CD4-positive, alpha-beta T cell treated with Interleukin-4 for 1 hour (primary cell): ENCODE measurements at regions not wholly inside any gene's neighbourhood (a gene's known extent, or its start where the extent isn't known, plus 50 kb on each side); places are given as distances from the start of the nearest gene placed in this dataset.

Experiments
- DNase-seq, 2 donors: peaks; one replicate each; pipeline ENCODE4 v3.0.0-alpha.2; 2020 to 2022

GRCh38 chr2:145652571-145653545, 1132.9 kb upstream of the ZEB2 start:
- DNase-seq: no peak

DNA sequence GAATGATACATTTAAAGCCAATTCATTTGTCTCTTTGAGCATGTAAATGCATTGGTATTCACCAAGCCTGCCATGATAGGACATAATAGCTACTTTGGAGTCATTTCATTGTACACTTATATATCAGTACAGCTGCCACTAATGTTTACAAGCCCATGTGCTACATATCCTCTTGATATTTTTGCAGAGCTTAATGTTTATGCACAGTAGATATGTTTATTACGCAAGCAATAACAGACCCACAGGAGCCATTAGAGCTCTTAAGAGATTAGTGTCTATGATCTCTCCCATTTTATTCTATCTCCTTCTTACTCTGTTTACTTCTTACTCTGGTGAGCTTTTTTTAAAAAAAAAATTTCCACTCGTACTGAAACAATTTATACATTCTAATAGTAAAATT, 1132.1 kb upstream of the ZEB2 start:
- DNase-seq: no peak

DNA sequence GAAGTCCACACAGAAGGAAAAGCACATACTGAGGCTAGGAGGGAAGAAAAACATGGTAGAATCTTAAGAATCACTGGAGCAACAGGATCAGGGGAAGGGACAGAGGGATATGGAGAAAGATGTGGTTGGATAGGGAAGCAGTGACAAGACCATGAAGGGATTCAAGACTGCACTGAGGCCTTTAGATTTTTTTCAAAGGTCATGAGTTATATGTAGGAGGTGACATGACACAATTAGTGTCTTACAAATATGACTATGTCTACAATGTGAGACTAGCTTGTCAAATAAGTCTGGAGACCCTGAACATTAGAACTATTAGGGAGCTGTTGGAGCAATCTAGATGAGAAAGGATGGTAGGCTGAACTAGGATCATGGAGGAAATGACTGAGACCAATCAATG, 1130.3 kb upstream of the ZEB2 start:
- DNase-seq: no peak

DNA sequence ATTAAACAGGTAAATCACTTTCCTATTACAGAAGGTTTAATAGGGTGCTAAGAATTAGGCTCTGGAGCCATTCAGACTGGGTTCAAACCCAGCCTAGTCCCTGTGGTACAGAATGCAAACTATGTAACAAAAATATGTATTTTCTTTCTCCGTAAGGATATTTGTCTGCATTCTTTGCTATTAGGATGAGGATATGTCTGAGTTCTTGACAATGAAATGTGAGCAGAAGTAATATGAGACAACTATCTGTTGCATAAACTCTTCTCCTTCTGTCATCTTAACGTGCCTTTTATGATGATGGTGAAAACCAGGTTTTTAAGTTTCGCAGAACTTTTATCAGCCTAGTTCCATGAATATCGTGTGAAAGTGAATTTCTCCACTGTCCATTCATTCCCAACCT, 1129.1 kb upstream of the ZEB2 start:
- DNase-seq: no peak

DNA sequence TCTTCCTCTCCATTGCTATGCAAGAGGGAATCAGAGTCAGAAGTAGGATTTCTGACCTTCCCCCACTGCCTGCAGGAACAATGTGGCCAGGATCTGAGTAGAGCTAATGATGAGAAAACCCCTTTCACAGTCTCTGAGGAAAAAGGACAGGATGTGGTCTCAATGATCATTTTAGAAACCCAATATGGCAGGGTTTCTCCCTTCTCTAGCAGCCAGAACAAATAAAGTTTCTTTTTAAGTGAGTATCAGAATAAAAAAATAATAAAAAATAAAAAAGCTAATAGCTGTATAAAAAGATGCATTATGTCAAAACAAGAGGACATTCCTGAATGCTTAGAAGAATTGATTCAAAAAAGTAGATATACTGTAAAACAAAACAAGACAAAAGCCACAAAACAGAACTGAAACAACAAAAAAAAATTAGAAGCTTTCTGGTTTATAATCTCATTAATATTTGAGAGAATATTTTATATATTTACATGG, 1124.9 kb upstream of the ZEB2 start:
- DNase-seq: no peak

DNA sequence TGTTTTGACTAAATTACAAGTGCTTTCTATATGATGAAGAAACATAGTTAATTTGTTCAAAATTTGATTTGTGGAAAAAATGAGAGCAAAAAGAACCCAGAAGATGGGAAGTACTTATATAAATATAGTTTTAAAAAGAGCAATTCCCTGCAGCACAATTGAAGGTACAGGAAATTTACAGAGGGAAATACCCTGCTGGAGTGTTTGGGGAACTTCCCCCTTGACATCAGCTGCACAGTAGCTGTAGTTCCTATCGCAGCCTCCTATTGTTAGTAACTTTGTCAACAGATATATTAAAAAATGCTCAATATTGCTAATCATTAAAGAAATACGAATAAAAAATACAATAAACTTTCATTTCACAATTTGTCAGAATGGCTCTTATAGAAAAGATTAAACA, 1118.8 kb upstream of the ZEB2 start:
- no peak for DNase-seq

DNA sequence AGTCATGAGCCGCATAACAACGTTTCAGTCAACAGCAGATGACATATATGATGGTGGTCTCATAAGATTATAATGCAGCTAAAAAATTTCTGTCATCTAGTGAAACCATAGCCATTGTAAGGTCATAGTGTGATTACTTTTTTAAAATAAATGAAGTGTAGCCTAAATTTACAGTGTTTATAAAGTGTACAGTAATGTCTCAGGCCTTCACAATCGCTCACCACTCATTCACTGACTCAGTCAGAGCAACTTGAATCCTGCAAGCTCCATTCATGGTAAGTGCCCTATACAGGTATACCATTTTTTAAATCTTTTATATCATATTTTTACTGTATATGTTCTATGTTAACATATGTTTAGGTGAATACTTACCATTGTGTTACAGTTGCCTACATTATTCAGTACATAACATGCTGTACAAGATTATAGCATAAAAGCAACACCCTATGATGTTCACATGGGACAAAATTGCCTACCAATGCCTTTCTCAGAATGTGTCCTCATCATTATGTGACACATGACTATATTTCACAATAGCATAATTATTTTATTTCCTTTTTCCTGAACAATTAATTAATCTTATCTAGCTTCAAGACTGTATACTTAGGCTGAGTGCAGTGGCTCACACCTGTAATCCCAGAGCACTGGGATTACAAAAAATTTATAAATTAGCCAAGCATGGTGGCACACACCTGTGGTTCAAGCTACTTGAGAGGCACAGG, 1115.9 kb upstream of the ZEB2 start:
- no peak for DNase-seq

- no peak for DNase-seq
Observed at GRCh38 chr2:145631561-145631960, 1111.6 kb upstream of the ZEB2 start.

- DNase-seq: no peak
Observed at GRCh38 chr2:145626301-145626700, 1106.4 kb upstream of the ZEB2 start.

DNA sequence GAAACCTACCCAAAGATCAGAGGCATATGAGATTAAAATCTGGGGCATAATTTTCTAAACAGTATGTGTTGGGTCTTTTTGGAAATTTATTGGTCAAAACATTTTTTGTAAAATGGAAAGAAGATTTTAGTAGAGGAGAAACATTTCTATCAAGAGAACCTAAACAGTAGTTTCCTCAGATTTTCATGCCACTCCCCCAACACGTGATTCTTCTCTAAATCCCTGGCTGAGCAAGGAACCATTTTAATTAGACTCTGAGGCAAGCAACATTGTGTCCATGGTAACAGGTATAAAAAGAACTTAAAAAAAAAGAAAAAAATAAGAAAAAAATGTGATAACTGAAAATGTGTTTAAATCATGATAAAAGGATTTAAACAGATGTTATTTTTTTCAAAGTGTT, 1105.2 kb upstream of the ZEB2 start:
- DNase-seq: no peak

DNA sequence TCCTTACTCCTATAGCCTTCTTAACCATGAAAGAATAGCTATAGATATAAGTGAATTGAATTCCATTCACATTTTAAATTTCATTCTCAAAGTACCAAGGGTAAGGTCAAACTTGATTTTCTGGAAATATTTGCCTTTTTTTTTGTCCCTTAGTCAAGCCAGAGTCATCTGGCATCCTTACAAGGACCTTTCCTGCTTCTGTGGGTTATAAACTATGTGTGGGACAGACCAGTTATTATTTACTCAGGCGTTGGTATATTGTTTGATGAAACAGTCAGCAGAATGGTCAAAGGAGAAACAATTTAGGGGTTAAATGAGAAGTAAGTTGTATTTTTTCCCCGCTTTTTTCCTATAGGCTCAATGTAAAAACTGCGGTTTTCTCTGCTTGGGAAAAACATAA, 1103.2 kb upstream of the ZEB2 start:
- DNase-seq: no peak

- DNase-seq: no peak
Observed at GRCh38 chr2:145622285-145622684, 1102.4 kb upstream of the ZEB2 start.

GRCh38 chr2:145617906-145618305, 1098.0 kb upstream of the ZEB2 start:
- DNase-seq: no peak

GRCh38 chr2:145617420-145617819, 1097.5 kb upstream of the ZEB2 start:
- no peak for DNase-seq

DNA sequence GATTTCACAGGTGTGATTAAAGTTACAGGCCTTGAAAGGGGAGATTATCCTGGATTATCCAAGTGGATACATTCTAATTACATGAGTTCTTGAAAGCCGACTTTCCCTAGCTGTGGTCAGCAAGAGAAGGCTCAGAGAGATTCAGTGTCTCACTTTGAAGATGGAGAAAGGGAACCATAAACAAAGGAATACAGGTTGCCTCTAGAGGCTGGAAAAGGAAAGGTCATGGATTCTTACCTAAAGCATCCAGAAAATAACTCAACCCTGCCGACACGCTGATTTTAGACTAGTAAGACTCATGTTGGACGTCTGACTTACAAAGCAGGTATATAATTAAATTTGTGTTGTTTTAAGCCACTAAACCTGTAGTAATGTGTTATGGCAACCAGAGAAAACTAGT, 1095.7 kb upstream of the ZEB2 start:
- no peak for DNase-seq

- no peak for DNase-seq
Observed at GRCh38 chr2:145609951-145610350, 1090.0 kb upstream of the ZEB2 start.

GRCh38 chr2:145601361-145601925, 1081.5 kb upstream of the ZEB2 start:
- DNase-seq: no peak

DNA sequence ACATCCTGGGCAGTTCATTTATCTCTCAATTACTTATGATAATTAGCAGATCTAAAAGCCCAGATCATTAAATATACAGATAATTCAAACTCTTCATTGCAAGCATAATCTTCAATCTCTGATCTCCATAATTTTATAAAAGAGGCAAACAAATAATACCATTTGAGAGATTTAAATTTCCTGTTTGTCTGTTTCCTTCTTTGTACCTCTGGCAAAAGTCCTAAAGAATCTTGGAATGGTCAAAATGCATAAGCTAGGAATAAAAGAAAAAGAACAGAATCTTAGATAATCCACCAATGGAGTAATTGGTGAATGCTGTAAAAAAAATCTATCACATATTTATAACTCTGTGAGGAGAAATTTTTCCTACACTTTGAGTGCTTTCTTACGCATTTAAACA, 1080.9 kb upstream of the ZEB2 start:
- no peak for DNase-seq

DNA sequence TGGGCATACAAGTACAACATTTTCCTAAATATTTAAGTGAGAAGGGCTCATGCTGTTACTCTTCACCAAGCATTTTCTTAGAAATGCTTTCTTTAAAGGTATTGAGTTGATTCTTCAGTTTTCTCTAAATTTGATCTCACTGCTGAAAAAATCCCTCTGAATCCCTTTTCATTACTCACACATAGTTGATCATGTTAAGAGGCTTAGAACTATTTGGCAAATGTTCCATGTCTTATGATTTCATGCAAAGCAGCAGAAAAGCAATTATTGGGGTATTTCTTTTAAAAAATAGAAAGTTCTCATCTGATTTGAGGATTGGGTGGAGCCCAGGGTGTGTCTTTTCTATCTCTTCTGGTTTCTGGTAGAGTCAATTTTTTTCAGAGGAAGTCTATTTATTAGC, 1079.8 kb upstream of the ZEB2 start:
- no peak for DNase-seq

DNA sequence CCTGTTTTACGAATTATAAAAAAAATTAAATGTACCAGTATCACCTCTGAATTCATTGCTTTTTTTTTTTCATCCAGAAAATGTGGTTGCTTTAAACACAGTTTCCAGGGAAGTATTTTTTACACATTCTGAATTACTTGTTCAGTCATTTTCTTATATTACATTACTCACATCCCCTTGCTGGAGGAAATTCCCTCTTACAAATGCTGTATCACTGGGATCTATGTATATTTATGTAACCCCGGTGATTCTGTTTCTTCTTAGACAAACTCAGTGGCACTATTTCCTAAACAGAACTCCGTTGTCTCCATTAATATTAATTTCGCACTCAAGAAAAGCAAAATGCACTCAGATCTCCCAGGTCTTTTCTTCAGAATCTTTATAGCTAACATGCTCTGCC, 1078.5 kb upstream of the ZEB2 start:
- DNase-seq: no peak

DNA sequence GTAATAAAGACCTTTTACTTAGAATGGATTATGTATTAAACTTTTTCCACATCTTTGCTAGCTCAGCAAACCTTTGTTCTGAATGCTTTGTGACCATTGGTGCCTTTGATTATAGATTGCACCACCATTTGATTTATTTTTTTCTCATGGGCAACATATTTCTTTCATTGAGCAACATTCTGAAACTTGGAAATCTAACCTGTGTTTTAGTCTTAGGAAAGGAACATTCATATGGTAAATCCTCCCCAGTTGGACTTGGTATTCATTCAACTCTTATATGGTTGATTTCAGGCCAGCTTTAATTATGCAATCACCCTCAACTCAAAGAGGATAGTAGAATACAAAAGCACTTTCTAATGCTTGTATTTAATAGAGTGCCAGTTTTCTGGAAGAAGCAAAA, 1077.9 kb upstream of the ZEB2 start:
- DNase-seq: no peak

GRCh38 chr2:145597006-145597405, 1077.1 kb upstream of the ZEB2 start:
- no peak for DNase-seq

DNA sequence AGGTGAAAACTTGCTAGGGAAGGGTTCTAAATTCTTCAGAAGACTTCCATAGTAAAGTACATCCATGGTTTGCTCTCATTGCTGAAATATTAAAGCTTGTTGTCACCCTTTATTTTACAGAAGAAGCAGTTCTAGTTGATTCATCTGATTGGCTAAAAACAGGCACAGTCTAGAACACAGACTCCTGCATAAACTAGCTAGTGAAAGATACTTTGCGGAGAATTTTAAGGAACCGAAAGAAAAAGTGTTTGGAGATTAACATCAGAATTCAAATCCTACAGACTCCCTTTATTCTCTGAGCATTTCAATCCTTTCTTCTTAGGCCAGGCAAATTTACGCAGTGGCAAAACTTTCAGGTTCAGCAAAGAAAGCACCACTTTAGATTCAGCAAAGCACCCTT, 1076.5 kb upstream of the ZEB2 start:
- DNase-seq: no peak

- no peak for DNase-seq
Observed at GRCh38 chr2:145595296-145595695, 1075.4 kb upstream of the ZEB2 start.
